ENCODE measurements at regions not wholly inside any gene's neighbourhood (a gene's known extent, or its start where the extent isn't known, plus 50 kb on each side); places are given as distances from the start of the nearest gene placed in this dataset.

DNA sequence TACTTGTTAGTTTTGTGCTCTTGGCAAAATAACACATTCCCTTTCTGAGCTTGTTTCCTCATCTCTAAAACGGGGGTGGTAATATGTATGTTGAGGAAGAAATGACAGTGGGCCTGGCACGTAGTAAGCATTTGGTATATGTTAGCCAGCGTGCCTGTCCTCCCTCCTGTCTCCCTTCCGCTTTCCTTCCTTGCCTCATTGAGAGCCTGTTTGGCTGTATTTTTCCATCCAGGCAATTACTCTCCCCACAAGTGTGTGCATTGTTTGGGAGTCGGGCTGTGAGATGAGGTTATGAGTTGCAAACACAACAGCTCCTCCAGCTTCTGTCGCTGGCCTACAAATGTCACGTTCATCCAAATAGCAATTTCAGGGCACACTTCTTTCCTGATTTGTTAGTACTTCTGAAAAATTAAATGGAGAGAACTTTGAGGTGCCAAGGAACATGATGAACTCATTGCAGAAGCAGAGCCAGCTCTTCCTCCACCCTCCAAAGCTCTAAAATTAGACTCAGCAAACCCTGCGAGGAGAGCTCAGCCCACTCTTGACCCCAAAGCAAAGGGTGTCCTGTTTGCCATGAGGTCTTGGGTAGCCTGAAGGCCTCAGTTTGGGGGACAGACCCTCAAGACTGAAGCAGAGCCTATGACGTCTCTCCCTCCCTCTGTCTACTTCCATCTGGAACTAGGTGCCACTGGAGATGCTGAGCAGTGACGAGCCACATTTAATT lies 50.7 kb upstream of the TOX2 start:
- DNase-seq (ENCODE audit: low read depth in 2 of 2): no peak

DNA sequence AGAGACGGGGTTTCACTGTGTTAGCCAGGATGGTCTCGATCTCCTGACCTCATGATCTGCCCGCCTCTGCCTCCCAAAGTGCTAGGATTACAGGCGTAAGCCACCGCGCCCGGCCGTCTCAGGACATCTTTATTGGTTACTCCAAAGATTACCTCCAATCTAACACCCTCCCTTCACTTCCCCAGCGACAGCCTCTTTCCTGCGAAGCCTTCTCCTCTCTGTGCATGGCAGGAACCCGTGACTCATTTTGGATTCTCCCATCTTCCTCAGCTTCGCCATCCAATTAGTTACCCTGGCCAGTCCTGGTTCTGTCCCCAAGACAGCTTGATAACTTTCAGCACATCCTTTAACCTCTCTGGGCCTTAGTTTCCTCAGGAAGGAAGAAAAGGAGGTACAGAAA lies 51.3 kb upstream of the TOX2 start:
- DNase-seq (ENCODE audit: low read depth in 2 of 2): no peak

DNA sequence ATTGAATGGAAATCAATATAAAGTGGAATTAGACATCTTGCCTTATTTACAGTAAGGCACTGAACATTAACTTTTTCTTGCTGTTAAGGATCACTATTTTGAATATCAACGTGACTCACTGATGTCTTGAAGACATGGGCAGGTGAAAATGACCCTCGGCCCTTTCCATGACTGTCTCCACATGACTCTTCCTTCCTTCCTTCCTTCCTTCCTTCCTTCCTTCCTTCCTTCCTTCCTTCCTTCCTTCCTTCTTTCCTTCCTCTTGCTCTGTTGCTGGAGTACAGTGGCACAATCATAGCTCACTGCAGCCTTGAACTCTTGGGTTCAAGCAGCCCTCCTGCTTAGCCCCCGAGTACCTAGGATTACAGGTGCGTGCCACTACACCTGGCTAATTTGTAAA lies 52.2 kb upstream of the TOX2 start:
- no peak for DNase-seq (ENCODE audit: low read depth in 2 of 2)

DNA sequence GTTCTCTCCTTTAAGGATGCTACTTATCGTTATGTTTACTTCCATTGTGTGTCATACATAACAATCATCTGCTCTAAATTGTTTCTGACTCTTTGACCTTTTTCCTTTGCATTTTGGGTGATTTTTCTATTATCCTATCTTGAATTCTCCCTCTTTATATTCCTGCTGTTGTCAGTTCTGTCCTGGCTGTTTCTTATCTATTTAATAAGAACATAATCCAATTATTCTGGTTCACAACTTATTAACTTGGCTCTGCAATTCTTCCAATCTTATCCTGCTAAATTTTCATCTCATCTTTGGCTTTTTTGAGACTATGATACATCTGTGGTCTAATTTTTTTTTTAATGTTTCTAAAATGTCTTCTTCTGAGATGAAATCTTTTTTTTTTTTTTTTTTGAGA lies 54.7 kb upstream of the TOX2 start:
- DNase-seq (ENCODE audit: low read depth in 2 of 2): no peak

DNA sequence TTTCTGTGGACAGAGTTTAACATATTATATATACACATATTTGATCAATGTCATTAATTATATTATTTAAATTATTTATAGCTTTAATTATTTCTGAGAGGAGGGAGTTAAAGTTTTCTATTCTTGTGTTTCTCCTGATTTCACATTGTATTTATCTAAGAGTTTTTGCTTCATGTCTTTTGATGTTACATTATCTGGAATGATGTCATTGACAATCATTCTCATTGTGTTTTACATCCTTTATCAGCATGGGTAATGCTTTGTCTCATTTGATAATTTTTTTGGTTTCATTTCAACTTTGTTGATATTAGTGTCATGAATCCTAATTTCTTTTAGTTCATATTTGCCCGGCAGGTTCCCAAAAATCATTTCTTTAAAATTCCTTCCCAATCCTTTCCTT lies 56.7 kb upstream of the TOX2 start:
- no peak for DNase-seq (ENCODE audit: low read depth in 2 of 2)

DNA sequence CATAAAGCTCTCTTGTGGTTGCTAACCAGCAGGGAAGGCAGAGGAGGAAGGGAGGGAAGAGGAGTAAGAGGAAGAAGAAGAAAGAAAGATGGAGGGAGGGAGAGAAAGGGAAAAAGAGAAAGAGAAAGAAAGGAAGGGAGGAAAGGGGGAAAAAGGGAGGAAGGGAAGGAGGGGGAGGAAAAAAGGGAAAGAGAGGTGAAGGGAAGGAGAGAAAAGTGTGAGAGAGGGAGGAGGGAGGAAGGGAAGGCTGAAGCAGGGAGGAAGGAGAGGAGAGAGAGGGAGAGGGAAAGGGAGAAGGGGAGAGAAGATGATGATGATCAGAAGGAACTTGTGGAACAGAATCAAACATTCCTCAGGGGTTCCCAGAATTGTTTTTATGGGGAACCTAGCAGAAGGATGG lies 57.5 kb upstream of the TOX2 start:
- DNase-seq (ENCODE audit: low read depth in 2 of 2): no peak

DNA sequence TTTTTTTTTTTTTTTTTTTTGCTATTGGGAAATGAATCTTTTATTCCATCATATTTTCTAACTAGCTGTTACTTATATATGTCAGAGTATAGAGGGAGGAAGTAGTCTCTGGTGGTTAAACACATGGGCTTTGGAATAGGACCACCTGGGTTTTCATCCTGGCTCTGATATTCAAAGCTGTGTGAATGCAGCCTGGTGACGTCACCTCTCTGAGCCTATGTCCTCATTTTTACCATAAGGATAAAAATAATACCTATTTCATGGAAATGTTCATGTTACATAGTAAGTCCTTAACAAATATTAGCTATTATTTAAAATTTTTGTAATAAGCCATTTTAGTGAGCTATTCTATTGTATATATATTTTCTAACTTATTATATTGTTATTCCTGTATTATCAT lies 58.8 kb upstream of the TOX2 start:
- DNase-seq (ENCODE audit: low read depth in 2 of 2): no peak

DNA sequence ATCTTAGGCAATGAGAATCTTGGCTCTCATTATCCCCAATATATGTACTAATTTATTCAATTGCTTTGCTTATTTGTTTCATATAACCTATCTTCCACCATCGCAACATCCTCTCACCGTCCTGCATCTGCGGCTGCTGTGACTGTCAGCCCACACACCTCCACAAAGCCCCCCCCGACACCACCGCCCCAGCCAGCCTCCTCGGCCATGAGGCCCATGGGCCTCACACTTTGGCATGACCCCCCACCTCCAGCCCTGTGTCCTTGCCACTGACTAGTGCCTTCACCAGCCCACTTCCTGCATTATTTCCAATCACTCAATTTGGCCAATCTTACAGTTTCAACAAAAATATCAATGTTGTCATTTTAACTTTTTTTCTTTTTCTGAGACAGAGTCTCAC lies 60.7 kb upstream of the TOX2 start:
- no peak for DNase-seq (ENCODE audit: low read depth in 2 of 2)

DNA sequence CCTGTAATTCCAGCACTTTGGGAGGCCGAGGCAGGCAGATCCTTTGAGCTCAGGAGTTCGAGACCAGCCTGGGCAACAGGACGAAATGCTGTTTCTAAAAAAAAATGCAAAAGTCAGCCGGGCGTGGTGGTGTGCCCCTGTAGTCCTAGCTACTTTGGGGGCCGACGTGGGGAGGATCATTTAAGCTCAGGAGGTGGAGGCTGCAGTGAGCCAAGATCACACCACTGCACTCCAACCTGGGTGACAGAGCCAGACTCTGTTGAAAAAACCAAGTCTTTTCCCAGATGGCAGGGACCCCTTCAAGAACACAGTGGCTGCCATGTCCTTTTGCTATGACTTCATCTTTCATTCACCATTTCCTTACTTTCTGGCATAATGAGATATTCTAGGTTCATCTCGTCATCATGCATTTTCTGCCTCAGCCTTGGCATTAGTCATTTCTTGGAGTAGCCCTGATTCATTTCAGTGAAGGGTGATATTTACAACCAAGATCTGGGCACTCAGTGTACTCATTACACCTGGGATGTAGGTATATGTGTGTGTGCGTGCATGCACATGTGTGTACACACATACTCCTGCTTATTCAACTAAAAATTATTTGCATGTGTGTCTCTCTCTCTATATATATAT lies 61.4 kb upstream of the TOX2 start:
- no peak for DNase-seq (ENCODE audit: low read depth in 2 of 2)

DNA sequence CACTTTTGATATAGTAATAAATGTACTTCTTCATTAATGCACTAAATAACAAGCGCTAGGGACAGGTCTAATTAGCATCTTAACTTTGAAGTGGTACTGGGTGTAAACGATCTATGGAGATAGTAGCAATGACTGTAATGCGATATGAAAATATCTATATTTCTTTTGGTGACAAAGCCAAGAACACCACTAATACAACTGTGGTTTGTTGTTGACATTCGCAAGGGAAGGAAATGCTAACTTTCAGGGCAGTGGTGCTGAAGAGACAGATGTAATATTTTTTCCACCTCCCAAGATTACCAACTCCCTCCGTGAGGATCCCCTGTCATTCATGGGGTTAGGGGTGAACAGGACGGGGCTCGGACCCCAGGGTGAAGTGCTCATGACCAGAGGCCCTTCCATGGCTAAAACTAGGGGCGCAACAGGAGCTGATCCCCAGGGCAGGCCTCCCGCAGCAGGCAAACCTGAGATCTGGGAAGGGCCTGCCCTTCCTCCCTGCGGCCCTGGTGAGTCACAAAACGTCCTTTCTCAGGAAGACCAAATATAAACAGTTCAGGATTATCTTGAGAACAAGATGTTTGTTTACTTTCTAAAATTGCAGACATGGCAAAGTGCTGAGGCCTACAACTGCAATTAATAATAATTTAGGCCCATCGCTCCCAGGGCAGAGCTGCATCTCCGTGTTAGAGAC lies 65.0 kb upstream of the TOX2 start:
- no peak for DNase-seq (ENCODE audit: low read depth in 2 of 2)

DNA sequence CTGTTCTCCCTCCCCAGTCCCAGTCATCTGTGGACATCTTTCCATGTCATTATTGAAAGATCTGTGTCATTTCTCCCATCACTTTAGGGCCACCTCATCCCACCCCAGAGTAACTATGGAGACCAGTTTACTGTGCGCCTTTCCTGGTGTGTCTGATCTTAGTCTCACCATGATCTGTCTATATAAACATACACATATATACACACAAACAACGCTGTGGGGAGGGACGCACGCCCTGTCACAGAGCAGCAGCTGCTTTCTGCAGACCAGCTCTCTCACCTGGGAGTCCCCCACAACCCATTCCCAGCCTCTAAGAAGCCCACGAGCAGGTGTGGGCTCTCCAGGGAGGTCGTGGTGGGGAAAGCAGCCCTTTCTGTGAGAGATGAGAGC lies 68.1 kb upstream of the TOX2 start:
- DNase-seq (ENCODE audit: low read depth in 2 of 2): no peak

DNA sequence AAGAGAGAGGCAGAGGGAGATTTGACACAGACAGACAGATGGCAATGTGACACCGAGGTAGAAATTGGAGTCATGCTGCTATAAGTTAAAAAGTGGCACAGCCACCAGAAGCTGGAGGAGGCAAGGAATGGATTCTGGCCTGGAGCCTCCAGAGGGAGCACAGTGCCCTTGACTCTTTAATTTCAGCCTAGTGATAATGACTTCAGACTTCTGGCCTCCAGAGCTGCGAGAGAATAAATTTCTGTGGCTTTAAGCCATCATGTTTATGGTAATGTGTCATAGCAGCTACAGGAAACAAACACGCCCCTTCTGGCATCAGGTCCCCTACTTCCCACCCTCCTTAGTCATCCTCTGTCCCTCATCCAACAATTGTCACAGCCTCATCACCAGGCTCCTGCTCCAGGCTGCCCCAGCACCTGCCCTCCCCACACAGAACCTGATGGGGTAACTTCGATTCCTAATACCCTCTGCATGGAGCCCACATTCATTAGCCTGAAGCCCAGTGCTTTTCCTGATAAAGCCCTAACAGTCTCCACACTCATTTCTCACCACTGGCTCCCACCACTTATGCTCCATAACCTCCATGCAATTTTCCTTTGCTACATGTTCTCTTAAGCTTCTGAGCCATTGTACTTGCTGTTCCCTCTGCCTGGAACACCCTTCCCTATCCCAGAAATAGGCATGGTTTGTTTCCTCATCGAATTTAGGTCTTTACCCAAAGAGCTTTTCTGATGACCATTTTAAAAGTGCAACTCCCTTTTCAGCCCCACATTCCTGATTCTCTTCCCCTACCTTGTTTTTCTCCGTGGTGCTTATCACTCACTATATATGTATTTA lies 69.7 kb upstream of the TOX2 start:
- DNase-seq (ENCODE audit: low read depth in 2 of 2): peak; percentile 72 to 81

DNA sequence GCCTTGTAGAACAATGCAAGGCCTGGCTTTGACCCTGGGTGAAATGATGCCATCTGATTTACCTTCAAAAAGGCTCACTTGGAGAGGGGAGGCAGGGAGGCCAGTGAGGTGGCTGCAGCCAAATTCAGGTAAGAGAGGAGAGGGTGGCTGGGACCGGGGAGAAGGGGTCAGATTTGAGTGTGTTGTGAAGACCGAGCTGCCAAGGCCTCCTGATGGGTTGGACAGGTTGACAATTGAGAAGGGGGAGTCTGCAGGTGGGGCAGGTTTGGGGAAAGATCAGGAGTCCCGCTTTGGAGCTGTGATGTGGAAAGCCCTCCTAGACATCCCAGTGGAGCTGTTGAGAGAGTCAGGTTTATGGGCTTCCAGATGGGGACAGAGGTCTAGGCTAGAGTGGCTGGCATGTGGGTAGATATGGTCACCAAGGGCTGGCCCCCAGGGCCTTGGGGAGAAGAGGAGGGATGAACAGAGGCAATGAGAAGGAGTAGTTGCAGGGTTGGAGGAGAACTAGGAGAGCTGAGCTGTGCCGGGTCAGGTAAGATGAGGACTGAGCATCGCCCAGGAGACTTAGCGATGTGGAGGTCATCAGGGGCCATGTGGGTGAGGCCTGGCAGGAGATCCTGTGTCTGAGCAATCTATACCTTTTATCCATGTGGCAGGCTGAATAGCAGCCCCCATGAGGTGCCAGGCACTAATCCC lies 70.5 kb upstream of the TOX2 start:
- DNase-seq (ENCODE audit: low read depth in 2 of 2): no peak

DNA sequence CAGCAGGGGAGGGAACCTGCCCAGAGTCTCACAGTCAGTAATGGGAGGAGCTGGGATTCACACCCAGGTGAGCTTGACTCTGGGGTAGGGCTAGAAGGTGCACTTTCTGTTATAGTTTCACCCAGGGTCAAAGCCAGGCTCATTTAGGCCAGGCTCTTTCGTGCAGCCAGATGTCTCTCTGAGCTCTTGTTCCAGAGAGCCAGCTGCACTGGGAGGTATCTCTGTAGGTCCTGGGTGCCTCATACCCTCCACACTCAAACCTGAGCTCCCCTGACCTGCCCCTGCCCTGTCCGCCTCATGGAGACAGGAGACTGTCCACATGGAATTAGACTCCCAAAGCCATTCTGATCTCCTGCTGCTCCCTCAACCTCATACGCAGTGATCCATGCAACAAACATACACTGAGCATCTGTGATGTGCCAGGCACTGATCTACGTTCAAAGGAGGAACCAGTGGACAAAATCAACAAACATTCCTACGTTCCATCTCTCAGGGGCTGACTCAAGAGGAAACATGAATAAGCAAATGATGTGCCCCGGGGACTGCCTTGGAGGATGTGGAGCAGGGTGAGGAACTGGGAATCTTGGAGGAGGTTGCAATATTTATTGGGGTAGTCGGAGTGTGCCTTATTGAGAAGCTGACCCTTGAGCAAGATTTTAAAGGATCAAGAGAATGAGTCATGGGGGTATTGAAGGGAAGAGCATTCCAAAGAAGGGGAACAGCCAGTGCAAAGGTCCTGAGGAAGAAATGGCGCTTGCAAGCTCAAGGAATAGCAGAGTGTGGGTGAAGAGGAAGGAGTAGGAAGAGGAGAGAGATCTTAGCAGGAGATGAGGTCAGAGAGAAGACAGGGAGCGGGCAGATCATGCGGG lies 71.3 kb upstream of the TOX2 start:
- DNase-seq (ENCODE audit: low read depth in 2 of 2): peak; percentile 44 to 57

DNA sequence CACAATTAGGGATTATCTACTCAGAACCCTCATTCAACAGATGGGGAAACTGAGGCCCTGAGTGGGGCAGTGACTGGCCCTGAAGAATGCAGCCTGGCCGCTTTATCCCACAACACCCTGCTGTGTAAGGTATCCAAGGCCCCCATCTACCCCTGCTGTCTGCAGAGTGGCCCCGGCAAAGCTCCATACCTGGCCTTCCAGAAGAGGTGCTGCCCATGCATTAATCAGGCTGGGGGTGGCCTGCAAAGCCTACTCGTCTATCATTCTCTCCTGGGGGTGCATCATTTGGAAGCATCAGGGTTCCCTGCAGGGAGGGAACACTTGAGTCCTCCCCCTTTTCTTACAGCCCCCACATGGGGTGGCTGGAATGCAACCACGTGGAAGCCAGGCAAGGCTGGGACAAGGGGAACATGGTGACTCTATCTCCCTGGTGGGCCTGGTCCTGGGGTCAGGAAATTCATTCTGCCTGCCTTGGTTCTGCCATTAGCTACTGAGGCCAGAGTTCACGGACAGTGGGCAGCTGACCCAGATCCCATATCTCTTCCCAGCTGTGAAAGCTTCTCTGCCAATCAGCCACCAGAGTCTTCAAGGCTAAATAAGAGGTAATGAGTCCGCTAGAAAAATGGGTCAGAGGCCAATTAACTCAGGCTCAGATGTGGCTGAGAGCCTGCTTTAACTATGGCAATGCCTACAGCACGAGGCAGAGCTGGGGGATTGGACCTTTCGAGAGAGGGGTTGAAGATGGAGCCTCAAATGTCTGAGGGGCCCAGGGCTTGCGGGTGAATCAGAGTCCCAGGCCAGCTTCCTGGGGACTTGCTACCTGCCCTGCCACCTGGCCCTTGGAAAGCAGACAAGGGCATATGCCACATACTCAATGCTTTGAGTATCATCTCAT lies 72.3 kb upstream of the TOX2 start:
- DNase-seq (ENCODE audit: low read depth in 2 of 2): no peak

DNA sequence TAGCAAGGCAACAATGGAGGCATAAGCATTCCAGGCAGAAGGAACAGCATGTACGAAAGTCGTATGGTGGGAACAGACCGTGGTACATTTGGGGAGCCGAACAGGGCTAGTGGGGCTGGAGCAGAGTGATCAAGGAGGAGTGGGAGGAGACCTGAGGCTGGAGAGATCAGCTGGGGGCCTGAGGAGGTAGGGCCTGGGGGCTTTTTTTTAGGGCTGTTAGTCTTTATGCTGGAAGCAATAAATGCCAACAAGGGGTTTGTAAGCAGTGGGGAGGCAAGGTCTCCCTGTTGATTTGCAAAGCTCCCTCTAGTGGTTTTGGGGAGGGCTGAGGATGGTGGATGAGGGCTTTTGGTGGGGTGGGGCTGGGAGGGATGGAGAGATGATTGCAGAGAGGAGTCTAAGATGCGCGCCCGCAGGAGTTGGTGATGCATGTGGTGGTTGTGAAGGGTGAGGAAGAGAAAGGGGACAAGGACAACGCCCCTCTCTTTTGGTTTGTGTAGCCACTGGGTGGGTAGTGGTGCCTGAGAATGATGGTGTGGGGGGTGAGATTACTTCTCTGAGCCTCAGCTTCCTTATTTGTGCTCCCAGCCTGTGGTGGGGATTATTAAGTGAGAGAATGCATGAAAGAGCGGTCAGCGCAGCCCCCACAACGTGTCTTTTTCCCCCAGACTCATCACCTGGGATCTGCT lies 74.1 kb upstream of the TOX2 start:
- DNase-seq (ENCODE audit: low read depth in 2 of 2): no peak

DNA sequence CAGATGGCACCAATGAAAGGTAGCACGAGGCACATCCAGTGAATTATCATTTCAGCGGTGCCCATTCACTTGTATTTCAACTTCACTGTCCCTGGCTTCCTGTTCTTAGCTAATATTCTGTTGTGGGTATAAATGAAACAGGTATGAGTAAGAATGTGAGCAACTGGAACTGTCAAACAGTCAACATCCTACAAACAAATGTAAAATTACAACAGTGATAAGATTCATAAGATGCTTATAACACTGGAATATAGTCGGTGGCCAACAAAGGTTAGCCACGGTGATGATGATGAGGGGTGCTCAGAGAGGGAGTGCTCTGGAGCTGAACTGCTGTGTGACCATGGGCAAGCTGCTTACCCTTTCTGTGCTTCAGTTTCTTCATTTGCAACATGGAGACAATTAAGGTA lies 74.9 kb upstream of the TOX2 start:
- DNase-seq (ENCODE audit: low read depth in 2 of 2): no peak

DNA sequence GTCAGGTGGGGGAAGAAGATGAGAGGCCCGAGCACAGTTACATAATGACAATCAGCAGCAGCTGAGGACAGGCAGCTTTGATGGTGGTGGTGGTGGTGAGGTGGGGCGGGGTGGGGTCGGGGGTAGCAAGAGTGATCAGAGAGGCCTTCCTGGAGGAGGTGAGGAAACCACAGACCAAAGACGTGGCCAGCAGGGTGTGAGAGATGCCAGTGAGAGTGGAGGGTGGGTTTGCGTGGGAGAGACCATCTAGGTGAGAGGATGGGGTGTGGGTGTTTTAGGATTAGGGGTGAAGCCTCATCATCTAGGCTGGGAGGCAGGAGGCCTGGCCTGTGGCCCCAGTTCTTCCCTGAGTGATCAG lies 76.0 kb upstream of the TOX2 start:
- DNase-seq (ENCODE audit: low read depth in 2 of 2): no peak
